ENCODE measurements at regions not wholly inside any gene's neighbourhood (a gene's known extent, or its start where the extent isn't known, plus 50 kb on each side); places are given as distances from the start of the nearest gene placed in this dataset.

GRCh38 chr7:145753004-145753403 lies 363.6 kb upstream of the CNTNAP2 start:
- no peak for TF ChIP-seq CTCF (IDR thresholded peaks at IDR 0.05 in 4 of 5, conservative IDR thresholded peaks at IDR 0.05 in 1 of 5)
- TF ChIP-seq POLR2A (IDR thresholded peaks at IDR 0.05): no peak
- Histone ChIP-seq H3K4me1 (no peaks in the 10 kb centered on the region), H3K27me3 (no peaks in the 10 kb centered on the region), H3K4me3 (no peak overlapping the region), H3K9me3 (no peaks in the 10 kb centered on the region), H3K27ac (no peak overlapping the region), H3K36me3 (no peaks in the 10 kb centered on the region)
- DNase-seq (no peak), ATAC-seq (no peak)
- intact Hi-C loops (cut with DNase I; ENCODE audit: low total_unique reads) (no loop called here), in situ Hi-C loops (cut with MboI; ENCODE audit: low sequenced_read_pairs in 4 of 4) (no loop called here)

- DNase-seq: no peak
- TF ChIP-seq POLR2A (IDR thresholded peaks at IDR 0.05) (no peak), CTCF (IDR thresholded peaks at IDR 0.05 in 4 of 5, conservative IDR thresholded peaks at IDR 0.05 in 1 of 5) (no peak)
- no peak overlapping the region for H3K27ac ChIP-seq
- no peaks in the 10 kb centered on the region for H3K9me3 ChIP-seq
- ATAC-seq: no peak
- intact Hi-C loops (cut with DNase I; ENCODE audit: low total_unique reads): no loop called here
- in situ Hi-C loops (cut with MboI; ENCODE audit: low sequenced_read_pairs in 4 of 4): no loop called here
- H3K27me3 ChIP-seq: no peaks in the 10 kb centered on the region
- H3K36me3 ChIP-seq: no peaks in the 10 kb centered on the region
- no peak overlapping the region for H3K4me3 ChIP-seq
- H3K4me1 ChIP-seq: no peaks in the 10 kb centered on the region
Observed at GRCh38 chr7:145737617-145738016, 379.0 kb upstream of the CNTNAP2 start.

- H3K27ac ChIP-seq: no peak overlapping the region
- in situ Hi-C loops (cut with MboI; ENCODE audit: low sequenced_read_pairs in 4 of 4) (no loop called here), intact Hi-C loops (cut with DNase I; ENCODE audit: low total_unique reads) (no loop called here)
- DNase-seq: no peak
- no peaks in the 10 kb centered on the region for H3K27me3 ChIP-seq
- no peaks in the 10 kb centered on the region for H3K9me3 ChIP-seq
- ATAC-seq: no peak
- no peak overlapping the region for H3K4me3 ChIP-seq
- no peak for TF ChIP-seq CTCF (IDR thresholded peaks at IDR 0.05 in 4 of 5, conservative IDR thresholded peaks at IDR 0.05 in 1 of 5)
- no peak for TF ChIP-seq POLR2A (IDR thresholded peaks at IDR 0.05)
- H3K4me1 ChIP-seq: no peaks in the 10 kb centered on the region
- no peaks in the 10 kb centered on the region for H3K36me3 ChIP-seq
Observed at GRCh38 chr7:145735061-145735460, 381.5 kb upstream of the CNTNAP2 start.

- ATAC-seq: no peak
- Histone ChIP-seq H3K4me3 (no peak overlapping the region), H3K9me3 (no peaks in the 10 kb centered on the region), H3K36me3 (no peaks in the 10 kb centered on the region), H3K27ac (no peak overlapping the region), H3K4me1 (no peaks in the 10 kb centered on the region), H3K27me3 (no peaks in the 10 kb centered on the region)
- no peak for DNase-seq
- intact Hi-C loops (cut with DNase I; ENCODE audit: low total_unique reads) (no loop called here), in situ Hi-C loops (cut with MboI; ENCODE audit: low sequenced_read_pairs in 4 of 4) (no loop called here)
- TF ChIP-seq POLR2A (IDR thresholded peaks at IDR 0.05) (no peak), CTCF (IDR thresholded peaks at IDR 0.05 in 4 of 5, conservative IDR thresholded peaks at IDR 0.05 in 1 of 5) (no peak)
Observed at GRCh38 chr7:145732521-145732920, 384.1 kb upstream of the CNTNAP2 start.

- no peaks in the 10 kb centered on the region for H3K36me3 ChIP-seq
- H3K4me3 ChIP-seq: no peak overlapping the region
- no peaks in the 10 kb centered on the region for H3K9me3 ChIP-seq
- H3K4me1 ChIP-seq: no peaks in the 10 kb centered on the region
- no peak overlapping the region for H3K27ac ChIP-seq
- no peak for DNase-seq
- in situ Hi-C loops (cut with MboI; ENCODE audit: low sequenced_read_pairs in 4 of 4): no loop called here
- H3K27me3 ChIP-seq: no peaks in the 10 kb centered on the region
- no peak for TF ChIP-seq POLR2A (IDR thresholded peaks at IDR 0.05)
- TF ChIP-seq CTCF (IDR thresholded peaks at IDR 0.05 in 4 of 5, conservative IDR thresholded peaks at IDR 0.05 in 1 of 5): no peak
- no peak for ATAC-seq
- intact Hi-C loops (cut with DNase I; ENCODE audit: low total_unique reads): no loop called here
Observed at GRCh38 chr7:145729691-145730090, 386.9 kb upstream of the CNTNAP2 start.
